HepG2 (cell line): ENCODE measurements at regions not wholly inside any gene's neighbourhood (a gene's known extent, or its start where the extent isn't known, plus 50 kb on each side); places are given as distances from the start of the nearest gene placed in this dataset.

Experiments
- HNF4G ChIP-seq, 2 experiments: sonication (generic) in 1 of 2; formaldehyde crosslinking in 1 of 2; IDR thresholded peaks; 2 replicates each; pipeline versions ENCODE4 v1.4.0 to v1.6.1; 2011 to 2020; ENCODE audit warnings: borderline replicate concordance in 2 of 2, low read depth in 2 of 2, mild to moderate bottlenecking in 2 of 2, low read length in 1 of 2, missing genetic modification reagents in 1 of 2, moderate library complexity in 1 of 2
- IRF2 ChIP-seq: IDR thresholded peaks from 2 replicates; pipeline ENCODE4 v1.6.1; 2018; ENCODE audit warnings: missing genetic modification reagents, missing compliant biosample characterization
- POLR2AphosphoS5 ChIP-seq: IDR thresholded peaks from 2 replicates; pipeline ENCODE4 v1.6.1; 2012; ENCODE audit warnings: low read depth, low read length
- RARG ChIP-seq: sonication (generic); formaldehyde crosslinking; IDR thresholded peaks from 2 replicates; pipeline ENCODE4 v1.4.0; 2020; ENCODE audit warnings: low read depth, mild to moderate bottlenecking, missing genetic modification reagents
- TBX3 ChIP-seq: fragments of 450-650 bp; IDR thresholded peaks from 2 replicates; pipeline ENCODE4 v1.6.1; 2017; ENCODE audit warnings: antibody characterized with exemption, mild to moderate bottlenecking, inconsistent platforms, borderline replicate concordance
- ZNF337 ChIP-seq: sonication (generic); formaldehyde crosslinking; IDR thresholded peaks from 2 replicates; pipeline ENCODE4 v1.5.1; 2020; ENCODE audit warnings: missing genetic modification reagents, low read depth, mild to moderate bottlenecking, borderline replicate concordance
- ZNF343 ChIP-seq: sonication (generic); formaldehyde crosslinking; IDR thresholded peaks from 2 replicates; pipeline ENCODE4 v1.4.0; 2020; ENCODE audit warnings: mild to moderate bottlenecking, missing genetic modification reagents
- ZNF530 ChIP-seq: sonication (generic); formaldehyde crosslinking; IDR thresholded peaks from 2 replicates; pipeline ENCODE4 v1.5.0; 2020; ENCODE audit warnings: low read depth, mild to moderate bottlenecking, missing genetic modification reagents
- TF ChIP-seq, protein P1 (sequence below): sonication (generic); formaldehyde crosslinking; IDR thresholded peaks from 2 replicates; pipeline ENCODE4 v1.5.1; 2020; ENCODE audit warnings: missing genetic modification reagents, mild to moderate bottlenecking, borderline replicate concordance
- TF ChIP-seq, protein P2 (sequence below): sonication (generic); formaldehyde crosslinking; IDR thresholded peaks from 2 replicates; pipeline ENCODE4 v1.4.0; 2020; ENCODE audit warnings: mild to moderate bottlenecking, missing genetic modification reagents
- TF ChIP-seq, protein P3 (sequence below): sonication (generic); formaldehyde crosslinking; IDR thresholded peaks from 2 replicates; pipeline ENCODE4 v1.5.1; 2020; ENCODE audit warnings: missing genetic modification reagents, mild to moderate bottlenecking, borderline replicate concordance
- TF ChIP-seq, protein P4 (sequence below): sonication (generic); formaldehyde crosslinking; IDR thresholded peaks from 2 replicates; pipeline ENCODE4 v1.5.1; 2020; ENCODE audit warnings: mild to moderate bottlenecking, missing genetic modification reagents, moderate library complexity
- TF ChIP-seq, protein P5 (sequence below): fragments of 450-650 bp; IDR thresholded peaks from 2 replicates; pipeline ENCODE4 v1.6.1; 2016

DNA sequence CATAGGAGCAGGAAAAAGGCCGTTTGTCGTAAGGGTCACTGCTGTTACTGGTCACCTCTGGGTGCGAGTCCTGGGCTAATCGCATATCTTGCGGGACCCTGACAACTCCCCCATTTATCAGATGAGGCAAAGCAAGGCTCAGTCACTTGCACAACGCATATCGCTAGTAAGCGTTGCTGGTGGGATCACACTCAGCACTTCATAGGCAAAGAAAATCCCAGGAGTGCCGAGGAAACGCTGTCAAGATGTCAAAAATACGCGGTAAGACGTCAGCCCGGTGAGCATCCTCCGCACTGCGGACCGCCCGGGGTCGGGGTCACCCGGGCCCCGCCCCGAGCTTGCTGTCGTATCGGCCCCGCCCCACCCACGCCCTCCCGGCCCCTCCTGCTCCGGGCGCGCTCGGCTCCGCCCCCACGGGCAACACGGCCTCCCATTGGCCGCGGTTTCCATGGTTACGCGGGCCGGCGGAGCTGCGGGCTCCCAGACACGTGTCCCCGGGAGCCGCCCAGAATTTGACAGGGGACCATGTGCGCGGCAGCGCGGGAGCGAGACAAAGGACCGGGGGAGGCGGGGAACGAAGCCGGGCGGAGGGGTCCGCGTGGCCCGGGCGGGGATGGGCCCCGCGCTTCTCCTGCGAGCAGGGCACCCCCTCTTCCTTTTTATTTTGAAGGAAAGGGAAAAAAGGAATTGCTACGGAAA, 80.2 kb upstream of the IER5L start (continued):
- TF ChIP-seq RARG = no peak
- no peak for TF ChIP-seq HNF4G (IDR thresholded peaks at IDR 0.05; ENCODE audit: borderline replicate concordance, low read depth, low read length)
- TF ChIP-seq HNF4G (CRISPR knock-in tag; IDR thresholded peaks at IDR 0.05; ENCODE audit: borderline replicate concordance, low read depth) = no peak
- TF ChIP-seq, protein P1, sequence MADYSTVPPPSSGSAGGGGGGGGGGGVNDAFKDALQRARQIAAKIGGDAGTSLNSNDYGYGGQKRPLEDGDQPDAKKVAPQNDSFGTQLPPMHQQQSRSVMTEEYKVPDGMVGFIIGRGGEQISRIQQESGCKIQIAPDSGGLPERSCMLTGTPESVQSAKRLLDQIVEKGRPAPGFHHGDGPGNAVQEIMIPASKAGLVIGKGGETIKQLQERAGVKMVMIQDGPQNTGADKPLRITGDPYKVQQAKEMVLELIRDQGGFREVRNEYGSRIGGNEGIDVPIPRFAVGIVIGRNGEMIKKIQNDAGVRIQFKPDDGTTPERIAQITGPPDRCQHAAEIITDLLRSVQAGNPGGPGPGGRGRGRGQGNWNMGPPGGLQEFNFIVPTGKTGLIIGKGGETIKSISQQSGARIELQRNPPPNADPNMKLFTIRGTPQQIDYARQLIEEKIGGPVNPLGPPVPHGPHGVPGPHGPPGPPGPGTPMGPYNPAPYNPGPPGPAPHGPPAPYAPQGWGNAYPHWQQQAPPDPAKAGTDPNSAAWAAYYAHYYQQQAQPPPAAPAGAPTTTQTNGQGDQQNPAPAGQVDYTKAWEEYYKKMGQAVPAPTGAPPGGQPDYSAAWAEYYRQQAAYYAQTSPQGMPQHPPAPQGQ (CRISPR knock-in tag) = no peak
- TF ChIP-seq, protein P2, sequence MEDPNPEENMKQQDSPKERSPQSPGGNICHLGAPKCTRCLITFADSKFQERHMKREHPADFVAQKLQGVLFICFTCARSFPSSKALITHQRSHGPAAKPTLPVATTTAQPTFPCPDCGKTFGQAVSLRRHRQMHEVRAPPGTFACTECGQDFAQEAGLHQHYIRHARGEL (CRISPR knock-in tag) = no peak
- no peak for TF ChIP-seq ZNF343 (CRISPR knock-in tag)
- TF ChIP-seq, protein P3, sequence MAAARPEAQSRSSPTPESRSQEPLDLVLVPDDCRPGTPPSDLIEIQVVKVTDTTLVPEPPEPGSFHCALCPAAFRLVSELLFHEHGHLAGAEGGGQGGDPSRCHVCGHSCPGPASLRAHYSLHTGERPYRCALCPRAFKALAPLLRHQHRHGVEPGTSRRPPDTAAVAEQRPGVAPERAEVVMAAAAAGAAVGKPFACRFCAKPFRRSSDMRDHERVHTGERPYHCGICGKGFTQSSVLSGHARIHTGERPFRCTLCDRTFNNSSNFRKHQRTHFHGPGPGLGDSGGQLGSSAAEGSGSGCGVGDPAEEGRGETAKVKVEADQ = no peak
- TF ChIP-seq, protein P4, sequence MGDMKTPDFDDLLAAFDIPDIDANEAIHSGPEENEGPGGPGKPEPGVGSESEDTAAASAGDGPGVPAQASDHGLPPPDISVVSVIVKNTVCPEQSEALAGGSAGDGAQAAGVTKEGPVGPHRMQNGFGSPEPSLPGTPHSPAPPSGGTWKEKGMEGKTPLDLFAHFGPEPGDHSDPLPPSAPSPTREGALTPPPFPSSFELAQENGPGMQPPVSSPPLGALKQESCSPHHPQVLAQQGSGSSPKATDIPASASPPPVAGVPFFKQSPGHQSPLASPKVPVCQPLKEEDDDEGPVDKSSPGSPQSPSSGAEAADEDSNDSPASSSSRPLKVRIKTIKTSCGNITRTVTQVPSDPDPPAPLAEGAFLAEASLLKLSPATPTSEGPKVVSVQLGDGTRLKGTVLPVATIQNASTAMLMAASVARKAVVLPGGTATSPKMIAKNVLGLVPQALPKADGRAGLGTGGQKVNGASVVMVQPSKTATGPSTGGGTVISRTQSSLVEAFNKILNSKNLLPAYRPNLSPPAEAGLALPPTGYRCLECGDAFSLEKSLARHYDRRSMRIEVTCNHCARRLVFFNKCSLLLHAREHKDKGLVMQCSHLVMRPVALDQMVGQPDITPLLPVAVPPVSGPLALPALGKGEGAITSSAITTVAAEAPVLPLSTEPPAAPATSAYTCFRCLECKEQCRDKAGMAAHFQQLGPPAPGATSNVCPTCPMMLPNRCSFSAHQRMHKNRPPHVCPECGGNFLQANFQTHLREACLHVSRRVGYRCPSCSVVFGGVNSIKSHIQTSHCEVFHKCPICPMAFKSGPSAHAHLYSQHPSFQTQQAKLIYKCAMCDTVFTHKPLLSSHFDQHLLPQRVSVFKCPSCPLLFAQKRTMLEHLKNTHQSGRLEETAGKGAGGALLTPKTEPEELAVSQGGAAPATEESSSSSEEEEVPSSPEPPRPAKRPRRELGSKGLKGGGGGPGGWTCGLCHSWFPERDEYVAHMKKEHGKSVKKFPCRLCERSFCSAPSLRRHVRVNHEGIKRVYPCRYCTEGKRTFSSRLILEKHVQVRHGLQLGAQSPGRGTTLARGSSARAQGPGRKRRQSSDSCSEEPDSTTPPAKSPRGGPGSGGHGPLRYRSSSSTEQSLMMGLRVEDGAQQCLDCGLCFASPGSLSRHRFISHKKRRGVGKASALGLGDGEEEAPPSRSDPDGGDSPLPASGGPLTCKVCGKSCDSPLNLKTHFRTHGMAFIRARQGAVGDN = peak; percentile 41; the same call in 1 of the 2 replicates
- TF ChIP-seq, protein P5, sequence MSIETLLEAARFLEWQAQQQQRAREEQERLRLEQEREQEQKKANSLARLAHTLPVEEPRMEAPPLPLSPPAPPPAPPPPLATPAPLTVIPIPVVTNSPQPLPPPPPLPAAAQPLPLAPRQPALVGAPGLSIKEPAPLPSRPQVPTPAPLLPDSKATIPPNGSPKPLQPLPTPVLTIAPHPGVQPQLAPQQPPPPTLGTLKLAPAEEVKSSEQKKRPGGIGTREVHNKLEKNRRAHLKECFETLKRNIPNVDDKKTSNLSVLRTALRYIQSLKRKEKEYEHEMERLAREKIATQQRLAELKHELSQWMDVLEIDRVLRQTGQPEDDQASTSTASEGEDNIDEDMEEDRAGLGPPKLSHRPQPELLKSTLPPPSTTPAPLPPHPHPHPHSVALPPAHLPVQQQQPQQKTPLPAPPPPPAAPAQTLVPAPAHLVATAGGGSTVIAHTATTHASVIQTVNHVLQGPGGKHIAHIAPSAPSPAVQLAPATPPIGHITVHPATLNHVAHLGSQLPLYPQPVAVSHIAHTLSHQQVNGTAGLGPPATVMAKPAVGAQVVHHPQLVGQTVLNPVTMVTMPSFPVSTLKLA = peak; percentile 92
- no peak for TF ChIP-seq ZNF337 (CRISPR knock-in tag)
- TF ChIP-seq POLR2AphosphoS5 = no peak
- TF ChIP-seq IRF2 (CRISPR knock-in tag) = no peak
- TF ChIP-seq TBX3 = no peak
- TF ChIP-seq ZNF530 = no peak
